ENCODE measurements at regions not wholly inside any gene's neighbourhood (a gene's known extent, or its start where the extent isn't known, plus 50 kb on each side); places are given as distances from the start of the nearest gene placed in this dataset.

DNA sequence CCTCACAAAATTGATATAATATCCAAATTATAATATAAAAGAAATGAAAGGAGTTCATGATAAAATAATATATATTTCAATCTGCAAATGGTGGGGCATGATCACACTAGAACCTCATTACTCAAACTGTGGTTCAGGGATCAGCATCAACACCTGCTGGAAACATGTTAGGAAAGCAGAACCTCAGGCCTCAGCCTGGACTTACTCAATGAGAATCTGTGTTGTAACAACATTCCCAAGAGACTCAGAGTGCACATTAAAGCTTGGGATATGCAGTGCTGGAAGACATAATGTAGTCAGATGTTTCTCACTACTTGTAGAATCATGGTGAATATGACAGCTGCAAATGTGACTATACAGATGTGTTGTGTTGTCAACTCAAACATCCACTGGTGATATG is 81.7 kb upstream of the ITPRID1 start:
- TF ChIP-seq CTCF (IDR thresholded peaks at IDR 0.05) (no peak), POLR2A (IDR thresholded peaks at IDR 0.05) (no peak)

Data from right lobe of liver (tissue), 4 donors.